ENCODE measurements at regions not wholly inside any gene's neighbourhood (a gene's known extent, or its start where the extent isn't known, plus 50 kb on each side); places are given as distances from the start of the nearest gene placed in this dataset.

DNA sequence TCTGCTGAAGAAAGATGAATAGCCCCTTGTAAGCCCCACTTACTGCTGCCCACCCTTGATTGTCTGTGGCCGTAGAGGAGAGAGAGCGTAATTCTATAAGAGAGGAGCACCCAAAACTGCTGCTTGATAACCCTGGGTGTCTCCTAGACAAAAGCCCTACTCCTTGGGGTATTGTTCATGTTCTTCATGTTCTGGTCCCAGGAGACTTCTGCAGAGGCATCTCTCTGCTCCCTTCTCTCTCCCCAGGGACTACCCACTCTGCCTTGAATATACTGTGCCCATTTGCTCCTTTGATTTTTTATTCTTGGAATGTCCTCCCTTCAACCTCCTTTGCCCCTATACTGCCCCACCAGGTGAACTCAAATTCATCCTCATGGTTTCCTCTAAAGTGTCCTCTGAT is 417.8 kb upstream of the CADM1 start:
- H3K4me1 ChIP-seq (ENCODE audit: low read length), result peaks cover 96% of the 10 kb centered on the region
- H3K79me2 ChIP-seq (ENCODE audit: low read length), result no peaks in the 10 kb centered on the region
- peak overlapping the region; percentile 85; the same call in 1 of the 2 replicates for H3K9ac ChIP-seq (ENCODE audit: low read length)
- peak overlapping the region; percentile 98 for H3K27ac ChIP-seq (ENCODE audit: low read length)
- no peaks in the 10 kb centered on the region for H4K20me1 ChIP-seq (ENCODE audit: insufficient read depth, low read length)
- H2AFZ ChIP-seq (ENCODE audit: low read depth, low read length), result no peak overlapping the region
- no peaks in the 10 kb centered on the region for H3K9me3 ChIP-seq (ENCODE audit: insufficient read depth, low read length)
- peak overlapping the region; percentile 83 for H3K4me2 ChIP-seq (ENCODE audit: low read length)
- no peaks in the 10 kb centered on the region for H3K27me3 ChIP-seq (ENCODE audit: low read depth, low read length)
- TF ChIP-seq EZH2phosphoT487 (IDR thresholded peaks at IDR 0.05; ENCODE audit: low read depth), result no peak
- TF ChIP-seq, protein P1, sequence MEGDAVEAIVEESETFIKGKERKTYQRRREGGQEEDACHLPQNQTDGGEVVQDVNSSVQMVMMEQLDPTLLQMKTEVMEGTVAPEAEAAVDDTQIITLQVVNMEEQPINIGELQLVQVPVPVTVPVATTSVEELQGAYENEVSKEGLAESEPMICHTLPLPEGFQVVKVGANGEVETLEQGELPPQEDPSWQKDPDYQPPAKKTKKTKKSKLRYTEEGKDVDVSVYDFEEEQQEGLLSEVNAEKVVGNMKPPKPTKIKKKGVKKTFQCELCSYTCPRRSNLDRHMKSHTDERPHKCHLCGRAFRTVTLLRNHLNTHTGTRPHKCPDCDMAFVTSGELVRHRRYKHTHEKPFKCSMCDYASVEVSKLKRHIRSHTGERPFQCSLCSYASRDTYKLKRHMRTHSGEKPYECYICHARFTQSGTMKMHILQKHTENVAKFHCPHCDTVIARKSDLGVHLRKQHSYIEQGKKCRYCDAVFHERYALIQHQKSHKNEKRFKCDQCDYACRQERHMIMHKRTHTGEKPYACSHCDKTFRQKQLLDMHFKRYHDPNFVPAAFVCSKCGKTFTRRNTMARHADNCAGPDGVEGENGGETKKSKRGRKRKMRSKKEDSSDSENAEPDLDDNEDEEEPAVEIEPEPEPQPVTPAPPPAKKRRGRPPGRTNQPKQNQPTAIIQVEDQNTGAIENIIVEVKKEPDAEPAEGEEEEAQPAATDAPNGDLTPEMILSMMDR (IDR thresholded peaks at IDR 0.05; ENCODE audit: low read depth, low read length), result no peak
- no peaks in the 10 kb centered on the region for H3K36me3 ChIP-seq (replicated peaks; ENCODE audit: low read depth, low read length)
- no peak overlapping the region for H3K4me3 ChIP-seq (ENCODE audit: low read length)

DNA sequence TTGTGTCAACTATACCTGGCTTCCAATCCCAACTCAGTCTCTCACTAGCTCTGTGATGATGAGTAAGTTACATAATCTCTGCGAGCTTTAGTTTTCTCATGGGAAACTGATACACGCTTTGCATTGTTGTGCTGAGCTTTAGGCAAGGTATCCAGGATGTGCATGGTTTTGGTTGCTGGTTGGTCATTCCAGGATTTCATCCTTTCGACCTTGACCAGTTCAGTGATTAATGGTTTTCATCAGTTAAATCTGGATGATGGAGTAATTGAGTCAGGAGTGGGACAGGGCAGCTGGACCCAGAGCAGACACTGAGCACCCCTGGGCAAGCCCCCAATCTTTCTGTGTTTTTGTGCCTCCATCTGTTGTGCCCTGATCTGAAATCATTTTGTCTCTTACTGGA is 417.3 kb upstream of the CADM1 start:
- Histone ChIP-seq H3K4me2 (ENCODE audit: low read length) (peak overlapping the region; percentile 83), H3K4me3 (ENCODE audit: low read length) (no peak overlapping the region; the same call in 1 of the 2 replicates), H3K36me3 (replicated peaks; ENCODE audit: low read depth, low read length) (no peaks in the 10 kb centered on the region), H3K27ac (ENCODE audit: low read length) (peak overlapping the region; percentile 98), H4K20me1 (ENCODE audit: insufficient read depth, low read length) (no peaks in the 10 kb centered on the region), H3K9me3 (ENCODE audit: insufficient read depth, low read length) (no peaks in the 10 kb centered on the region), H3K79me2 (ENCODE audit: low read length) (no peaks in the 10 kb centered on the region), H3K4me1 (ENCODE audit: low read length) (peaks cover 96% of the 10 kb centered on the region), H3K27me3 (ENCODE audit: low read depth, low read length) (no peaks in the 10 kb centered on the region), H2AFZ (ENCODE audit: low read depth, low read length) (no peak overlapping the region), H3K9ac (ENCODE audit: low read length) (peak overlapping the region; percentile 85; the same call in 1 of the 2 replicates)
- no peak for TF ChIP-seq EZH2phosphoT487 (IDR thresholded peaks at IDR 0.05; ENCODE audit: low read depth)
- TF ChIP-seq, protein P1 (IDR thresholded peaks at IDR 0.05; ENCODE audit: low read depth, low read length), result no peak

DNA sequence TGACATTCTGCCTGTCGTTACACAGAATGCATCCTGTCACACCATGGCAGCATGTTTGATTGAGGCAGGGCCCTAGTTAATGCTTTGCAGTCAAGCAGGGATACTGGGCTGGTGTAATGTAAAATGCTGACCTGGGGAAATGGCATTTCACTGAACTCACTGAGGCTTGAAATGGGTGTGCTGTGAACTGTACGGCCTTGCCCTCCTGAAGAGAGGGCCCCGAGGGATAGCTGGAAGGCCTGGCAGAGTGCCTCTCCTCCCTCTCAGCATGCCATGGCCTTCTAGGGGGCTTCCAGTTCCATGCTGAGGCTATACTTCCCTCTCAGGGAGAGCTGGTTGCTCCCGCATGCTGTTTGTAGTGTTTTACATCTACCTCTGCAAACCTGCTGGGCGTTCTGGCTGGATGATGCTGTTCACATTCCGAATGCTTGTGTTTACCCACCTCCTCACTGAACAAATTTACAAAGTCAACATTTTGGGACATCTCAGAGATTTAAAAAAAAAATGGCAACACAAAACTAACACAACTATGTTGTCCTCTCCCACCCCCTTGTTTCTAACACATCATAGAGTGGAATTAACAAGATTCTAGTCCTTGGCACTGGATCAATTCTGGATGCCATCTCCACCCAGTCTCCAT is 416.7 kb upstream of the CADM1 start:
- Histone ChIP-seq H3K36me3 (replicated peaks; ENCODE audit: low read depth, low read length) (no peaks in the 10 kb centered on the region), H3K79me2 (ENCODE audit: low read length) (no peaks in the 10 kb centered on the region), H3K27me3 (ENCODE audit: low read depth, low read length) (no peaks in the 10 kb centered on the region), H4K20me1 (ENCODE audit: insufficient read depth, low read length) (no peaks in the 10 kb centered on the region), H3K4me2 (ENCODE audit: low read length) (peak overlapping the region; percentile 83), H3K9me3 (ENCODE audit: insufficient read depth, low read length) (no peaks in the 10 kb centered on the region), H3K4me1 (ENCODE audit: low read length) (peaks cover 96% of the 10 kb centered on the region), H3K9ac (ENCODE audit: low read length) (peak overlapping the region; percentile 85), H3K27ac (ENCODE audit: low read length) (peak overlapping the region; percentile 98), H2AFZ (ENCODE audit: low read depth, low read length) (no peak overlapping the region), H3K4me3 (ENCODE audit: low read length) (peak overlapping the region; percentile 65)
- no peak for TF ChIP-seq EZH2phosphoT487 (IDR thresholded peaks at IDR 0.05; ENCODE audit: low read depth)
- TF ChIP-seq, protein P1 (IDR thresholded peaks at IDR 0.05; ENCODE audit: low read depth, low read length), result no peak

DNA sequence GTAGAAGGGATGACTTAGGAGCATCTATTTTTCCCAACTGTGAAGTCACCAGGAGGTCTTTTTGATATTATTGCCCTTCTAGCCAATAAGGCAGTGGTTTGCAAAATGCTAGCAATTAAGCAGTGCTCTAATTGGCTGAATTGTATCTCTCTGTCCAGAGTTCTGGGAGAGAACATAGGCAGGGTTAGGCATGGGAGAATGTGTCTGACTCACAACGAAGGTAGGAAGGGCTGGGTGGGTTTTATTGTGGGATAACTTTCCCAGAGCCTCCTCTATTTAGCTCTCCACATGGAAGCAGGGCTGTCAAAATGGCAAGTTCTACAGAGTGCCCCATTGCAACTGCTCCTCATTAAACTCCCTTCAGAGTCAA is 415.9 kb upstream of the CADM1 start:
- Histone ChIP-seq H3K4me1 (ENCODE audit: low read length) (peaks cover 98% of the 10 kb centered on the region), H3K4me2 (ENCODE audit: low read length) (peak overlapping the region; percentile 83), H3K9me3 (ENCODE audit: insufficient read depth, low read length) (no peaks in the 10 kb centered on the region), H3K4me3 (ENCODE audit: low read length) (peak overlapping the region; percentile 65), H3K27me3 (ENCODE audit: low read depth, low read length) (no peaks in the 10 kb centered on the region), H2AFZ (ENCODE audit: low read depth, low read length) (no peak overlapping the region), H3K36me3 (replicated peaks; ENCODE audit: low read depth, low read length) (no peaks in the 10 kb centered on the region), H3K9ac (ENCODE audit: low read length) (peak overlapping the region; percentile 85), H3K79me2 (ENCODE audit: low read length) (no peaks in the 10 kb centered on the region), H3K27ac (ENCODE audit: low read length) (peak overlapping the region; percentile 98), H4K20me1 (ENCODE audit: insufficient read depth, low read length) (no peaks in the 10 kb centered on the region)
- TF ChIP-seq EZH2phosphoT487 (IDR thresholded peaks at IDR 0.05; ENCODE audit: low read depth), result no peak
- TF ChIP-seq, protein P1 (IDR thresholded peaks at IDR 0.05; ENCODE audit: low read depth, low read length), result no peak

All from OCI-LY3 (cell line).